Endothelial cell of umbilical vein (primary cell): ENCODE measurements at regions not wholly inside any gene's neighbourhood (a gene's known extent, or its start where the extent isn't known, plus 50 kb on each side); places are given as distances from the start of the nearest gene placed in this dataset.

ENCODE experiments used
- BruUV-seq: library from RNA; stranded (reverse); fragments of 400-500 nt; replicated peaks from 2 replicates; lab custom pipeline; 2021; lab: Mats Ljungman, UMichigan
- CTCF ChIA-PET: fragments of 300-600, 350-600 bp; sonication (Branson Sonifier 250); formaldehyde crosslinking; loops from one replicate; lab custom pipeline; 2021; ENCODE audit warnings: antibody characterized with exemption, inconsistent platforms; lab: Charles Lee
- POLR2A ChIA-PET: fragments of 300-600, 350-600 bp; sonication (Branson Sonifier 250); formaldehyde crosslinking; loops from one replicate; lab custom pipeline; 2021; ENCODE audit warnings: antibody characterized with exemption, inconsistent platforms; lab: Charles Lee
- DNase-seq: peaks from one replicate; pipeline ENCODE4 v3.0.0-alpha.2; 2011; ENCODE audit warnings: low read depth, low spot score
- FAIRE-seq: peaks from 2 replicates; lab custom pipeline; 2011; peaks lifted over from hg19 to GRCh38; lab: Jason Lieb, UNC
- H2AFZ ChIP-seq: 2 replicates; pipeline ENCODE4 v1.6.0; 2012; ENCODE audit warnings: low read depth, low read length, control low read depth, inconsistent platforms
- H3K27ac ChIP-seq: 2 replicates; pipeline ENCODE4 v1.5.1; 2011; ENCODE audit warnings: low read depth, mild to moderate bottlenecking, control low read depth, low read length, moderate library complexity; ENCODE audit not compliant: insufficient read depth
- H3K27me3 ChIP-seq, 2 experiments: 2 replicates each; pipeline versions ENCODE4 v1.6.0 to v1.6.1; 2011; ENCODE audit warnings: low read length in 2 of 2, mixed read lengths in 1 of 2; ENCODE audit not compliant: control insufficient read depth in 2 of 2, insufficient read depth in 2 of 2
- H3K36me3 ChIP-seq, 2 experiments: 2 replicates in 1 of 2; 3 replicates in 1 of 2; pipeline ENCODE4 v1.5.1; 2011; ENCODE audit warnings: low read length in 2 of 2, mild to moderate bottlenecking in 1 of 2, moderate library complexity in 1 of 2; ENCODE audit not compliant: control insufficient read depth in 2 of 2, insufficient read depth in 2 of 2; ENCODE audit errors: extremely low read depth in 1 of 2
- H3K4me1 ChIP-seq: 3 replicates; pipeline ENCODE4 v1.5.1; 2011; ENCODE audit warnings: mild to moderate bottlenecking, low read length; ENCODE audit not compliant: control insufficient read depth, insufficient read depth; ENCODE audit errors: extremely low read depth
- H3K4me2 ChIP-seq: 2 replicates; pipeline ENCODE4 v1.6.1; 2011; ENCODE audit warnings: low read length, control low read depth, mixed read lengths; ENCODE audit not compliant: insufficient read depth
- H3K4me3 ChIP-seq, 3 experiments: fragments of 200-600 bp in 1 of 3; sonication (generic), shearing (Covaris generic) in 1 of 3; replicated peaks in 1 of 3; 2 replicates each; pipeline ENCODE4 v1.5.1; 2011 to 2016; ENCODE audit warnings: control low read depth in 3 of 3, low read length in 3 of 3, mild to moderate bottlenecking in 2 of 3, inconsistent platforms in 1 of 3, low read depth in 1 of 3, moderate library complexity in 1 of 3; ENCODE audit not compliant: insufficient read depth in 1 of 3
- H3K79me2 ChIP-seq: 2 replicates; pipeline ENCODE4 v1.6.0; 2012; ENCODE audit warnings: low read length, inconsistent platforms; ENCODE audit not compliant: control insufficient read depth, insufficient read depth
- H3K9ac ChIP-seq: replicated peaks from 2 replicates; pipeline ENCODE3; 2011; ENCODE audit warnings: low read length, control low read depth; ENCODE audit not compliant: insufficient read depth; ENCODE audit errors: extremely low read depth
- H3K9me1 ChIP-seq: replicated peaks from 3 replicates; pipeline ENCODE4 v1.6.0; 2011; ENCODE audit warnings: mild to moderate bottlenecking, low read length; ENCODE audit not compliant: control insufficient read depth, insufficient read depth; ENCODE audit errors: extremely low read depth
- H3K9me3 ChIP-seq: replicated peaks from 2 replicates; pipeline ENCODE4 v1.5.1; 2012; ENCODE audit warnings: low read length, inconsistent platforms; ENCODE audit not compliant: control insufficient read depth, insufficient read depth
- H4K20me1 ChIP-seq: replicated peaks from 2 replicates; pipeline ENCODE3; 2011; ENCODE audit warnings: mild to moderate bottlenecking, low read length; ENCODE audit not compliant: control insufficient read depth, insufficient read depth; ENCODE audit errors: extremely low read depth
- EZH2 ChIP-seq: IDR thresholded peaks from 2 replicates; pipeline ENCODE4 v1.6.1; 2012; ENCODE audit warnings: borderline replicate concordance, low read depth, mild to moderate bottlenecking, moderate library complexity, low read length, inconsistent platforms; ENCODE audit not compliant: severe bottlenecking
- FOS ChIP-seq: IDR thresholded peaks from 2 replicates; pipeline ENCODE4 v1.6.1; 2011; ENCODE audit warnings: mild to moderate bottlenecking, low read length, moderate library complexity, borderline replicate concordance; ENCODE audit not compliant: insufficient read depth
- GATA2 ChIP-seq: IDR thresholded peaks from 2 replicates; pipeline ENCODE4 v1.7.0; 2011; ENCODE audit warnings: low read depth, mild to moderate bottlenecking, moderate library complexity, mixed read lengths, low read length; ENCODE audit not compliant: insufficient read length, insufficient read depth
- JUN ChIP-seq: IDR thresholded peaks from 2 replicates; pipeline ENCODE4 v1.6.1; 2011; ENCODE audit warnings: borderline replicate concordance, low read depth; ENCODE audit not compliant: insufficient read length, insufficient read depth
- MYC ChIP-seq: IDR thresholded peaks from one replicate; pipeline ENCODE4 v1.6.1; 2011; ENCODE audit warnings: mild to moderate bottlenecking, low read depth, low read length
- POLR2A ChIP-seq: IDR thresholded peaks from 2 replicates; pipeline ENCODE4 v1.6.1; 2012; ENCODE audit warnings: low read depth, mild to moderate bottlenecking, control low read depth, low read length
- POLR2AphosphoS5 ChIP-seq: IDR thresholded peaks from 2 replicates; pipeline ENCODE4 v1.6.1; 2012; ENCODE audit warnings: low read depth, mild to moderate bottlenecking, control low read depth, low read length, moderate library complexity; ENCODE audit not compliant: insufficient read depth
- dilution Hi-C: fragments of 300-500 bp; cut with MboI; formaldehyde crosslinking; loops from one replicate; pipeline ENCODE4 v1.15.0; 2019; ENCODE audit warnings: low sequenced_read_pairs; ENCODE audit not compliant: extremely low pct_ligation_motif_present
- intact Hi-C: fragments of 100-400 bp; cut with micrococcal nuclease; formaldehyde crosslinking; loops from one replicate; pipeline ENCODE4 v1.10.0; 2022
- TF ChIP-seq, protein P1 (sequence below), 2 donors: IDR thresholded peaks; 1 replicate in 1 of 2; 2 replicates in 1 of 2; pipeline ENCODE4 v1.5.1; 2011; ENCODE audit warnings: low read length in 2 of 2, mild to moderate bottlenecking in 2 of 2, moderate library complexity in 2 of 2, control low read depth in 1 of 2, inconsistent platforms in 1 of 2, low read depth in 1 of 2; ENCODE audit not compliant: insufficient read depth in 1 of 2; ENCODE audit errors: extremely low read depth in 1 of 2
- TF ChIP-seq, protein P2 (sequence below): IDR thresholded peaks from 2 replicates; pipeline ENCODE4 v1.6.1; 2011; ENCODE audit not compliant: insufficient read depth, insufficient read length

DNA sequence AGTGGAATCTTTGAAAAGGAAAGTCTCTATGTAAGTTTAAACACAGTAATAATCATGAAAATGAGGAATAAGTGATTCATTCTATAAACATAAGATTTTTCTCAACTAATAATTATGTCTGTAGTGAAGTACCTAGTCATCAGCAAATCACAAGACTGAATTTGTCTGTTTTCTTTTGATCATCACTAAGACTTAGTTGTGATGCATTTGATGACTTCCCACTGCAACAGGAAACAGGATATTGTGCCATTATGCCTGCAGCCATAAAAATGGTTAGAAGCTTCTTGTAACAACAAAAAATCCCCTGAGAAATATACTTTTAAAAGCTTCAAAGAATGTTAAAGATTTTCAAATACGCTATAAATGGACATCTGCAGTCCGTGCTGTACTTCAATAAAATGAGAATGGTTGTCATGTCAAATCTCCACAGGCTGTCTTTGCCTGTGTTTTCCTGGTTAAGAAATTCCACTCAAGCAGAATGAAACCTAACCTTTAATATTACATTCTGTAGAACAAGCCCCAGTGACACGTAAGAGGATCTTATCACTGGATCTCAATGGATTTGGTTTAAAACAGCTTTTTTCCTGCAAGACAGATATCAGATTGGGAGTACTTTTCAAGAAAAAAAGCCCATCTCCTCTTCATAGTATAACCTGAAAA lies 1262.3 kb upstream of the PHF14 start:
- no peak overlapping the region for H2AFZ ChIP-seq
- no peaks in the 10 kb centered on the region for H3K9me1 ChIP-seq
- H3K79me2 ChIP-seq, result no peaks in the 10 kb centered on the region
- no peak overlapping the region for H3K9ac ChIP-seq
- H3K27me3 ChIP-seq, result no peaks in the 10 kb centered on the region
- H3K4me2 ChIP-seq, result no peak overlapping the region
- no peak overlapping the region for H3K27ac ChIP-seq
- no peaks in the 10 kb centered on the region for H3K4me1 ChIP-seq
- DNase-seq (no peak), FAIRE-seq (no peak)
- H4K20me1 ChIP-seq, result no peaks in the 10 kb centered on the region
- H3K9me3 ChIP-seq, result peaks cover 2% of the 10 kb centered on the region
- TF ChIP-seq JUN (no peak), GATA2 (no peak), EZH2 (no peak), POLR2AphosphoS5 (no peak), FOS (no peak), MYC (no peak), POLR2A (no peak)
- TF ChIP-seq, protein P1, sequence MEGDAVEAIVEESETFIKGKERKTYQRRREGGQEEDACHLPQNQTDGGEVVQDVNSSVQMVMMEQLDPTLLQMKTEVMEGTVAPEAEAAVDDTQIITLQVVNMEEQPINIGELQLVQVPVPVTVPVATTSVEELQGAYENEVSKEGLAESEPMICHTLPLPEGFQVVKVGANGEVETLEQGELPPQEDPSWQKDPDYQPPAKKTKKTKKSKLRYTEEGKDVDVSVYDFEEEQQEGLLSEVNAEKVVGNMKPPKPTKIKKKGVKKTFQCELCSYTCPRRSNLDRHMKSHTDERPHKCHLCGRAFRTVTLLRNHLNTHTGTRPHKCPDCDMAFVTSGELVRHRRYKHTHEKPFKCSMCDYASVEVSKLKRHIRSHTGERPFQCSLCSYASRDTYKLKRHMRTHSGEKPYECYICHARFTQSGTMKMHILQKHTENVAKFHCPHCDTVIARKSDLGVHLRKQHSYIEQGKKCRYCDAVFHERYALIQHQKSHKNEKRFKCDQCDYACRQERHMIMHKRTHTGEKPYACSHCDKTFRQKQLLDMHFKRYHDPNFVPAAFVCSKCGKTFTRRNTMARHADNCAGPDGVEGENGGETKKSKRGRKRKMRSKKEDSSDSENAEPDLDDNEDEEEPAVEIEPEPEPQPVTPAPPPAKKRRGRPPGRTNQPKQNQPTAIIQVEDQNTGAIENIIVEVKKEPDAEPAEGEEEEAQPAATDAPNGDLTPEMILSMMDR (IDR thresholded peaks at IDR 0.05; ENCODE audit: extremely low read depth in 1 of 2, insufficient read depth in 1 of 2, low read depth in 1 of 2, low read length in 2 of 2), result no peak
- TF ChIP-seq, protein P2, sequence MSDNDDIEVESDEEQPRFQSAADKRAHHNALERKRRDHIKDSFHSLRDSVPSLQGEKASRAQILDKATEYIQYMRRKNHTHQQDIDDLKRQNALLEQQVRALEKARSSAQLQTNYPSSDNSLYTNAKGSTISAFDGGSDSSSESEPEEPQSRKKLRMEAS, result no peak
- dilution Hi-C loops, result no loop called here
- intact Hi-C loops, result no loop called here
- no TSS peak for BruUV-seq
- H3K4me3 ChIP-seq, result no peak overlapping the region
- CTCF ChIA-PET, result no interaction called here
- POLR2A ChIA-PET, result no interaction called here
- no peaks in the 10 kb centered on the region for H3K36me3 ChIP-seq
